IMR-90 (cell line): ENCODE measurements at regions not wholly inside any gene's neighbourhood (a gene's known extent, or its start where the extent isn't known, plus 50 kb on each side); places are given as distances from the start of the nearest gene placed in this dataset.

Experiments
- BHLHE40 ChIP-seq: fragments of 150-350 bp; IDR thresholded peaks from 2 replicates; pipeline ENCODE4 v1.6.1; 2016; ENCODE audit warnings: mild to moderate bottlenecking, low read depth, low read length
- CEBPB ChIP-seq: IDR thresholded peaks from 2 replicates; pipeline ENCODE4 v1.6.1; 2012; ENCODE audit warnings: low read depth, low read length, improper control_type of control experiment
- CTCF ChIP-seq: conservative IDR thresholded peaks from 2 replicates; pipeline ENCODE4 v1.5.1; 2012; ENCODE audit warnings: mild to moderate bottlenecking, low read depth, low read length, improper control_type of control experiment
- ELK1 ChIP-seq: fragments of 150-350 bp; IDR thresholded peaks from 2 replicates; pipeline ENCODE4 v1.6.1; 2016; ENCODE audit warnings: low read depth, mild to moderate bottlenecking, low read length, moderate library complexity, borderline replicate concordance
- MAZ ChIP-seq: IDR thresholded peaks from 2 replicates; pipeline ENCODE4 v1.6.1; 2012; ENCODE audit warnings: low read depth, mild to moderate bottlenecking, low read length, improper control_type of control experiment, moderate library complexity, borderline replicate concordance
- MXI1 ChIP-seq: IDR thresholded peaks from 2 replicates; pipeline ENCODE4 v1.6.1; 2012; ENCODE audit warnings: low read depth, mild to moderate bottlenecking, low read length, moderate library complexity, borderline replicate concordance
- NFE2L2 ChIP-seq: fragments of 150-350 bp; IDR thresholded peaks from 2 replicates; pipeline ENCODE4 v1.6.1; 2016; ENCODE audit warnings: low read depth, mild to moderate bottlenecking, low read length
- POLR2A ChIP-seq: IDR thresholded peaks from 2 replicates; pipeline ENCODE4 v1.6.1; 2012; ENCODE audit warnings: mild to moderate bottlenecking, low read depth, low read length
- RAD21 ChIP-seq: IDR thresholded peaks from 2 replicates; pipeline ENCODE4 v1.6.1; 2012; ENCODE audit warnings: low read length, improper control_type of control experiment
- RCOR1 ChIP-seq: IDR thresholded peaks from 2 replicates; pipeline ENCODE4 v1.6.1; 2012; ENCODE audit warnings: mild to moderate bottlenecking, low read length, improper control_type of control experiment; ENCODE audit not compliant: insufficient replicate concordance
- RFX5 ChIP-seq: IDR thresholded peaks from 2 replicates; pipeline ENCODE4 v1.8.0; 2012; ENCODE audit warnings: low read depth, mild to moderate bottlenecking, low read length, moderate library complexity
- SMC3 ChIP-seq: fragments of 150-350 bp; IDR thresholded peaks from 2 replicates; pipeline ENCODE4 v1.6.1; 2016; ENCODE audit warnings: low read depth, mild to moderate bottlenecking, antibody characterized with exemption, low read length, moderate library complexity
- USF2 ChIP-seq: fragments of 150-350 bp; IDR thresholded peaks from 2 replicates; pipeline ENCODE4 v1.6.1; 2017; ENCODE audit warnings: mild to moderate bottlenecking, antibody characterized with exemption, low read length, low read depth

- no peak for TF ChIP-seq CTCF
- no peak for TF ChIP-seq BHLHE40
- no peak for TF ChIP-seq ELK1
- no peak for TF ChIP-seq MXI1
- TF ChIP-seq RAD21 = no peak
- TF ChIP-seq POLR2A = no peak
- TF ChIP-seq USF2 = no peak
- TF ChIP-seq CEBPB = no peak
- no peak for TF ChIP-seq MAZ
- TF ChIP-seq RFX5 = no peak
- TF ChIP-seq RCOR1 = no peak
- no peak for TF ChIP-seq NFE2L2
- TF ChIP-seq SMC3 = no peak
Observed at GRCh38 chr22:22810471-22810870, 77.1 kb upstream of the IGLL5 start.
